Rectal smooth muscle tissue (tissue), 1 donor: ENCODE measurements at regions not wholly inside any gene's neighbourhood (a gene's known extent, or its start where the extent isn't known, plus 50 kb on each side); places are given as distances from the start of the nearest gene placed in this dataset.

Source experiments
- H3K27ac ChIP-seq: one replicate; pipeline ENCODE4 v1.7.0; 2013; ENCODE audit warnings: low read depth, low read length, inconsistent platforms
- H3K27me3 ChIP-seq: one replicate; pipeline ENCODE4 v1.7.0; 2013; ENCODE audit warnings: low read length; ENCODE audit not compliant: control insufficient read depth, insufficient read depth
- H3K36me3 ChIP-seq: one replicate; pipeline ENCODE4 v1.7.0; 2013; ENCODE audit warnings: low read length; ENCODE audit not compliant: control insufficient read depth, insufficient read depth
- H3K4me1 ChIP-seq: one replicate; pipeline ENCODE4 v1.7.0; 2013; ENCODE audit warnings: low read length; ENCODE audit not compliant: control insufficient read depth, insufficient read depth
- H3K4me3 ChIP-seq: one replicate; pipeline ENCODE4 v1.7.0; 2013; ENCODE audit warnings: low read length
- H3K9ac ChIP-seq: one replicate; pipeline ENCODE4 v1.7.0; 2013; ENCODE audit warnings: low read length

GRCh38 chr2:15681089-15681885 is 89.6 kb downstream of the DDX1 start:
- H3K4me3 ChIP-seq: no peak overlapping the region
- H3K9ac ChIP-seq: no peak overlapping the region
- H3K4me1 ChIP-seq: no peaks in the 10 kb centered on the region
- H3K27ac ChIP-seq: no peak overlapping the region
- H3K27me3 ChIP-seq: no peaks in the 10 kb centered on the region
- H3K36me3 ChIP-seq: no peaks in the 10 kb centered on the region

DNA sequence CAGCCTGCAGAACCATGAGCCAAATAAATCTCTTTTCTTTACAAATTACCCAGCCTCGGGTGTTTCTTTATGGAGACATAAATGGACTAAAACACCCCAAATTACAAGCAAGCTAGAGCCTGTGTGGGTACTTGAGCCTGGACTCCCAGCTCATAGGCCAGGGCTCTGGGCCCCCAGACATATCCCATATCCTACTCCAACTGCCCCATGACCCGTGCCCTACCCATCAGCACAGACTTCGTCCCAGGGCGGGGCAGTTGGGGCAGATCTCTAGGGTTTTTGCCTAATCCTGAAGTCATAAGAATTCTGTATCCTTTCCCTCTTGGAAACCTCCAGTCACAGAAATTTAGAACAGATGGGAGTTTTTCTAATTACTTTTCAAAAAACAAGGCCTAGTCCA is 90.7 kb downstream of the DDX1 start:
- H3K4me3 ChIP-seq: no peak overlapping the region
- no peaks in the 10 kb centered on the region for H3K36me3 ChIP-seq
- H3K4me1 ChIP-seq: no peaks in the 10 kb centered on the region
- no peaks in the 10 kb centered on the region for H3K27me3 ChIP-seq
- H3K9ac ChIP-seq: no peak overlapping the region
- no peak overlapping the region for H3K27ac ChIP-seq

GRCh38 chr2:15684161-15685039 is 92.7 kb downstream of the DDX1 start:
- Histone ChIP-seq H3K9ac (no peak overlapping the region), H3K27ac (no peak overlapping the region), H3K4me1 (no peaks in the 10 kb centered on the region), H3K36me3 (no peaks in the 10 kb centered on the region), H3K27me3 (no peaks in the 10 kb centered on the region), H3K4me3 (no peak overlapping the region)

- Histone ChIP-seq H3K27me3 (no peaks in the 10 kb centered on the region), H3K9ac (no peak overlapping the region), H3K4me1 (no peaks in the 10 kb centered on the region), H3K27ac (no peak overlapping the region), H3K4me3 (no peak overlapping the region), H3K36me3 (no peaks in the 10 kb centered on the region)
These were observed 93.5 kb downstream of the DDX1 start for GRCh38 chr2:15685143-15685542.

DNA sequence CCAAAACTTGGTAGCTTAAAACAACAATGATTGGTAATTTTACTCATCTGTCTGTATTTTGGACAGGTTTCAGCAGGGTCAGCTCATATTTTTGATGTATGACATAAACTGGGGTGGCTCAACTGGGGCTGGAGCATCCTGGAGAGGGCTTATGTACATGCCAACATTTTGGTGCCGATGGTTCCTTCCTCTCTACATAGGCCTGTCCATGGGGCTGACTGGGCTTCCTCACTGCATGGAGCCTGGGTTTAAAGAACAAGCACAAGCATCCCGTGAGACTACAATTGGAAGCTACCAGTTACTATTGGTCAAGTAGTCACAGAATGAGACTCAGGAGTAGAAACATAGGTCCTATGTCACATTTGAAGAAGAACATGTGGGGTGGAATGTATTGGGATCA is 95.0 kb downstream of the DDX1 start:
- no peaks in the 10 kb centered on the region for H3K36me3 ChIP-seq
- no peak overlapping the region for H3K27ac ChIP-seq
- no peaks in the 10 kb centered on the region for H3K27me3 ChIP-seq
- no peak overlapping the region for H3K9ac ChIP-seq
- H3K4me3 ChIP-seq: no peak overlapping the region
- no peaks in the 10 kb centered on the region for H3K4me1 ChIP-seq

DNA sequence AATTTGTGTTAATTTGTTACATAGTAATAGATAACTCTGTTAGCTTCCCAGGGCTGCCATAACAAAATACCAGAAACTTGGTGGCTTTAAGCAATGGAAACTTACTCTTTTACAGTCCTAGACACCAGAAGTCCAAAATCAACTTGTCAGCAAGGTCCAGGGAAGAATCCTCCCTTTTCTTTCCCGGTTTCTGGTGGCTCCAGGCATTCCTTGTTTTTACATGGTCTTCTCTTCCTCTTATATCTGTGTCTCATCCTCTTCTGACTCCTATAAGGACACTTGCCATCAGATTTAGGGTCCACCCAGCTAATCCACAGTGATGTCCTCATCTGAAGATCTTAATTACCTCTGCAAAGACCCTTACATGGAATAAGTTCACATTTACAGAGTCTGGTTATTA is 95.6 kb downstream of the DDX1 start:
- Histone ChIP-seq H3K9ac (no peak overlapping the region), H3K27ac (no peak overlapping the region), H3K27me3 (no peaks in the 10 kb centered on the region), H3K4me1 (no peaks in the 10 kb centered on the region), H3K4me3 (no peak overlapping the region), H3K36me3 (no peaks in the 10 kb centered on the region)

- H3K27me3 ChIP-seq: no peaks in the 10 kb centered on the region
- no peak overlapping the region for H3K4me3 ChIP-seq
- H3K36me3 ChIP-seq: no peaks in the 10 kb centered on the region
- H3K4me1 ChIP-seq: no peaks in the 10 kb centered on the region
- no peak overlapping the region for H3K27ac ChIP-seq
- H3K9ac ChIP-seq: no peak overlapping the region
These were observed 96.1 kb downstream of the DDX1 start for GRCh38 chr2:15687720-15688119.

- H3K4me3 ChIP-seq: no peak overlapping the region
- no peaks in the 10 kb centered on the region for H3K4me1 ChIP-seq
- no peaks in the 10 kb centered on the region for H3K27me3 ChIP-seq
- no peak overlapping the region for H3K27ac ChIP-seq
- H3K36me3 ChIP-seq: no peaks in the 10 kb centered on the region
- no peak overlapping the region for H3K9ac ChIP-seq
These were observed 97.4 kb downstream of the DDX1 start for GRCh38 chr2:15688924-15689568.

GRCh38 chr2:15689654-15690053 is 98.0 kb downstream of the DDX1 start:
- no peak overlapping the region for H3K9ac ChIP-seq
- no peak overlapping the region for H3K4me3 ChIP-seq
- H3K27me3 ChIP-seq: no peaks in the 10 kb centered on the region
- H3K4me1 ChIP-seq: no peaks in the 10 kb centered on the region
- no peak overlapping the region for H3K27ac ChIP-seq
- H3K36me3 ChIP-seq: no peaks in the 10 kb centered on the region

DNA sequence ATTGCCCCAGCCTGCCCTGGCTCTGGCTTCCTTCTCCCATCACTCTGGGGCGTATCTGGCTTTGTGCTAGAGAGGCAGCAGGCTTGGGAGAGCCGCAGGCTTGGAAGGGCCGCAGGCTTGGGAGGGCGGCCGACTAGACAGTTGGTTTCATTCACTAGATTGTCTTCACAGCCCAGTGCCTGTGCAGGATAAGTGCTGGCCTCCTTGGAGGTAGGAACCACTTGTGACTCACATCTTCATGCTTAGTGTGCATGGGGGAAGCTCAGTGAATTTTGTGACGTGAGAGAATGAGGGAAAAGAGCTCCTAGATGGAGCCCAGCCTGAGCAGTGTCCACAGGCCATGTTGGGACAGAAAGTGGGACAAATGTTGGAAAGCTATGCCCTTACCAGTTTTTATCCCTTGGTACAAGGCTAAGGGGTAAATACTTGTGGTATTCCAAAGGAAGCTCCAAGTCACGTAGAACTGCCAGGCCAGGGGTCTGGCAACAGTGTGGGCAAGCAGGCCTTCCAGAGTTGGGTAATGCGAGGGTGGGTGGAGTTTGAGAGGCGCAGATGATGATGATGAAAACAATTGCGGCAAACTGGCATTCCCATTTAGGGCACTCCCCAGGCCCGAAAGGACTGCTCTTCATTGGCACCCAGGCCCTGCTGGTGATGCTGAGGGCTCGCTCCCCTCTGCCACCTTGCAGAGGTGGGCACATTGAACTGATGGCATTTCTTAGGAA is 100.1 kb downstream of the DDX1 start:
- H3K27me3 ChIP-seq: no peaks in the 10 kb centered on the region
- H3K9ac ChIP-seq: no peak overlapping the region
- no peak overlapping the region for H3K27ac ChIP-seq
- no peak overlapping the region for H3K4me3 ChIP-seq
- no peaks in the 10 kb centered on the region for H3K36me3 ChIP-seq
- H3K4me1 ChIP-seq: no peaks in the 10 kb centered on the region

GRCh38 chr2:15692551-15693377 is 101.1 kb downstream of the DDX1 start:
- H3K4me3 ChIP-seq: no peak overlapping the region
- no peak overlapping the region for H3K9ac ChIP-seq
- no peaks in the 10 kb centered on the region for H3K36me3 ChIP-seq
- no peaks in the 10 kb centered on the region for H3K4me1 ChIP-seq
- no peak overlapping the region for H3K27ac ChIP-seq
- H3K27me3 ChIP-seq: no peaks in the 10 kb centered on the region
